HCT116 (cell line): ENCODE measurements at regions not wholly inside any gene's neighbourhood (a gene's known extent, or its start where the extent isn't known, plus 50 kb on each side); places are given as distances from the start of the nearest gene placed in this dataset.

Source experiments
- POLR2A ChIP-seq: IDR thresholded peaks from 2 replicates; pipeline ENCODE4 v1.7.0; 2011; ENCODE audit warnings: borderline replicate concordance; ENCODE audit not compliant: insufficient read depth, insufficient read length; ENCODE audit errors: extremely low read depth
- POLR2AphosphoS5 ChIP-seq: IDR thresholded peaks from 2 replicates; pipeline ENCODE4 v1.6.1; 2011; ENCODE audit warnings: mild to moderate bottlenecking, low read depth, low read length, moderate library complexity
- RAD21 ChIP-seq: IDR thresholded peaks from 2 replicates; pipeline ENCODE4 v1.6.1; 2012; ENCODE audit warnings: low read depth, mild to moderate bottlenecking
- ZNF274 ChIP-seq: fragments of 200-500 bp; sonication (Bioruptor generic); IDR thresholded peaks from 2 replicates; pipeline ENCODE4 v1.6.1; 2014; ENCODE audit warnings: mild to moderate bottlenecking, low read depth, low read length, inconsistent platforms

DNA sequence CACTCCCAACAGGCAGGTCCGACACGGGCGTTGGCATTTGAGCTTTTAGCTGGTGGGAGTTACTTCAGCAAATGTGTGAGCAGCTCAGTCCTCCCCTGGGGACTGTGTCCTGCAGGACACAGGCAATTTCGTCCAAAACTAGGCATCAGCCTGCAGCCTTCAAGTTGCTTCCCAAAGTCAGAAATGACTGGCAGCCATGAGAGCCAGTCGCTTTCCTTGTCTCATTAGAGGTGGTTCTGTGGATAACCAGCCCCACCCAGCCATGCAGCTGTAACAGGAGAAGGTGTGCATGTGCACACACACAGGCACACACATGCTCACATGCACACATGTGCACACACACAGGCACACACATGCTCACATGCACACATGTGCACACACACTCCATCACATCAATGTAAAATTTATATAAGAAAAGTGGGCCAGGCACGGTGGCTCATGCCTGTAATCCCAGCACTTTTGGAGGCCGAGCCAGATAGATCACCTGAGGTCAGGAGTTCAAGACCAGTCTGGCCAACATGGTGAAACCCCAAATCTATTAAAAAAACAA, 138.8 kb upstream of the TCERG1L start:
- no peak for TF ChIP-seq ZNF274
- no peak for TF ChIP-seq POLR2A
- no peak for TF ChIP-seq RAD21
- TF ChIP-seq POLR2AphosphoS5: no peak
